Neural crest cell (in vitro differentiated cells): ENCODE measurements at regions not wholly inside any gene's neighbourhood (a gene's known extent, or its start where the extent isn't known, plus 50 kb on each side); places are given as distances from the start of the nearest gene placed in this dataset.

ENCODE experiments used
- DNase-seq: peaks from one replicate; pipeline ENCODE4 v3.0.0; 2021; ENCODE audit warnings: low read depth, mixed read lengths, low spot score
- H3K27ac Mint-ChIP-seq: one replicate; pipeline ENCODE4 v1.8.0; 2021; ENCODE audit warnings: mild to moderate bottlenecking, mixed read lengths; ENCODE audit not compliant: unreplicated experiment
- H3K27me3 Mint-ChIP-seq: 2 replicates; pipeline ENCODE4 v1.8.0; 2021; ENCODE audit warnings: low read depth, mild to moderate bottlenecking, mixed read lengths
- H3K36me3 Mint-ChIP-seq: 2 replicates; pipeline ENCODE4 v1.8.0; 2021; ENCODE audit warnings: low read depth, mild to moderate bottlenecking, mixed read lengths
- H3K4me1 Mint-ChIP-seq: 2 replicates; pipeline ENCODE4 v1.8.0; 2021; ENCODE audit warnings: mixed read lengths
- H3K4me3 Mint-ChIP-seq: one replicate; pipeline ENCODE4 v1.8.0; 2021; ENCODE audit warnings: mild to moderate bottlenecking, mixed read lengths
- H3K9me3 Mint-ChIP-seq: 2 replicates; pipeline ENCODE4 v1.8.0; 2021; ENCODE audit warnings: mixed read lengths
- TF ChIP-seq, protein P1 (sequence below): fragments of 200-600 bp; sonication (generic); conservative IDR thresholded peaks from 2 replicates; pipeline ENCODE4 v1.5.0; 2021; ENCODE audit warnings: antibody characterized with exemption, mild to moderate bottlenecking

DNA sequence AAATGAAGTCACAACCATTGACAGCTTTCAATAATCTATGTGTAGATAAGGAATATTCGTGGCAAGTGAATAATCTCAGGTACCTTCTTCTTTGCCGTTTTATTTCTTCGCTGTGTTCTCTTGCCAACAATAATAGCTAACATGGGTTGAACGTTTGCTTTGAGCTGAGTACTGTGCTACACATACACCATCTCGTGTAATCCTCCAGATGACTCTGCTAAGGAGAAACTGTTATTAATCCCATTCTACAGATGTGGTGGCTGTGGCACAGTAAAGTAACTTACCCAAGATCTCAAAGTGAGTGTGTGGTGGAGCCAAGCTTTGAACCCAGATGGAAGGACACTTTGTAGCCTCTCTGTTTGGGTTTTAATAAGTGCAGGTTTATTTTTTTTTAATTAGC, 179.7 kb downstream of the C9orf152 start:
- Mint-ChIP-seq H3K4me1 (peaks cover 60% of the 10 kb centered on the region), H3K27ac (peak overlapping the region; percentile 99), H3K27me3 (no peaks in the 10 kb centered on the region), H3K9me3 (peaks cover 3% of the 10 kb centered on the region), H3K4me3 (peak overlapping the region; percentile 0), H3K36me3 (peaks cover 3% of the 10 kb centered on the region)
- TF ChIP-seq, protein P1, sequence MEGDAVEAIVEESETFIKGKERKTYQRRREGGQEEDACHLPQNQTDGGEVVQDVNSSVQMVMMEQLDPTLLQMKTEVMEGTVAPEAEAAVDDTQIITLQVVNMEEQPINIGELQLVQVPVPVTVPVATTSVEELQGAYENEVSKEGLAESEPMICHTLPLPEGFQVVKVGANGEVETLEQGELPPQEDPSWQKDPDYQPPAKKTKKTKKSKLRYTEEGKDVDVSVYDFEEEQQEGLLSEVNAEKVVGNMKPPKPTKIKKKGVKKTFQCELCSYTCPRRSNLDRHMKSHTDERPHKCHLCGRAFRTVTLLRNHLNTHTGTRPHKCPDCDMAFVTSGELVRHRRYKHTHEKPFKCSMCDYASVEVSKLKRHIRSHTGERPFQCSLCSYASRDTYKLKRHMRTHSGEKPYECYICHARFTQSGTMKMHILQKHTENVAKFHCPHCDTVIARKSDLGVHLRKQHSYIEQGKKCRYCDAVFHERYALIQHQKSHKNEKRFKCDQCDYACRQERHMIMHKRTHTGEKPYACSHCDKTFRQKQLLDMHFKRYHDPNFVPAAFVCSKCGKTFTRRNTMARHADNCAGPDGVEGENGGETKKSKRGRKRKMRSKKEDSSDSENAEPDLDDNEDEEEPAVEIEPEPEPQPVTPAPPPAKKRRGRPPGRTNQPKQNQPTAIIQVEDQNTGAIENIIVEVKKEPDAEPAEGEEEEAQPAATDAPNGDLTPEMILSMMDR: no peak
- DNase-seq: no peak

DNA sequence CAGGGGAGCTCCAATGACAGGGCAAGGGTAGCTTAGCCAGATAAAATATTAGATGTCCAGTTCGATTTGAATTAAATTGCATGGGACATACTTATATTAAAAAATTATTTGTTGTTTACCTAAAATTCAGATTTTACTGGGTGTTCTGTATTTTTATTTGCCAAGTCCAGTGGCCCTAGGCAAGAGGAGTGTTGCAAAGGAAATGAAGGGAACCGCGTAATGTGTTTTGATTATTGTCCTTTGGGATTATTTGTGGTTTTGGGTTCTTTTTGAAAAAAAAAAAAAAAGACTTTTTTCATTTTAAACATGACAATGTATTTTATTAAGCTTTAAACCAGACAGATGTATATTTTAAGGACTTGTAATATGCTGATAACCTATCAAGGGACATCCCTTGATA, 179.3 kb downstream of the C9orf152 start:
- peaks cover 3% of the 10 kb centered on the region for H3K36me3 Mint-ChIP-seq
- peak overlapping the region; percentile 99 for H3K27ac Mint-ChIP-seq
- peaks cover 3% of the 10 kb centered on the region for H3K9me3 Mint-ChIP-seq
- DNase-seq: no peak
- TF ChIP-seq, protein P1: no peak
- no peaks in the 10 kb centered on the region for H3K27me3 Mint-ChIP-seq
- H3K4me3 Mint-ChIP-seq: no peak overlapping the region
- peaks cover 62% of the 10 kb centered on the region for H3K4me1 Mint-ChIP-seq

DNA sequence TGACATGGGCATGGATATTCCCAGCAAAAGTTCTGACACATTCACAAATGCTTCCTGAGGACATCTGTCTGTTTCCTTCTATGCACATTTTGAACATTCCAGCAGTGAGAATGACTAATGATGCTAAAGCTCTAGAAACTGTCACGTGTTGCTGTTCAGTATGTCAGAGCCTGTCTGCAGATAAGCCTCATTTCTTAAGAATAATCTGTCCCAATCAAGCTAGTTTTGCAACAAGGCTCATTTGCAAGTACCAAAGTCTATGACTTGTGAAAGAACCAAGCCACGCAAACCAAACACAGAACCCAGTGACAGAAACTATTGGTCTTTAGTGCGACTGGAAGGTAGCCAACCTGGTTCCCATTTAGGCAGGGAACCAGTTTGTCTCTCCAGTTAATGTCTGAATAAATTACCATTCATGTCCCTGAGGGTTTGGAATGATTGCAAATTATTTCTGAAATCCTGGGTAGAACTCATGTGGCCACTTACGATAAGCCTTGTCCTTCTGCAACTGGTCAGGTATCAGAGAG, 178.5 kb downstream of the C9orf152 start:
- Mint-ChIP-seq H3K27ac (peak overlapping the region; percentile 92), H3K36me3 (no peaks in the 10 kb centered on the region), H3K4me1 (peaks cover 56% of the 10 kb centered on the region), H3K4me3 (peak overlapping the region; percentile 44), H3K27me3 (no peaks in the 10 kb centered on the region), H3K9me3 (no peaks in the 10 kb centered on the region)
- no peak for DNase-seq
- TF ChIP-seq, protein P1: no peak

DNA sequence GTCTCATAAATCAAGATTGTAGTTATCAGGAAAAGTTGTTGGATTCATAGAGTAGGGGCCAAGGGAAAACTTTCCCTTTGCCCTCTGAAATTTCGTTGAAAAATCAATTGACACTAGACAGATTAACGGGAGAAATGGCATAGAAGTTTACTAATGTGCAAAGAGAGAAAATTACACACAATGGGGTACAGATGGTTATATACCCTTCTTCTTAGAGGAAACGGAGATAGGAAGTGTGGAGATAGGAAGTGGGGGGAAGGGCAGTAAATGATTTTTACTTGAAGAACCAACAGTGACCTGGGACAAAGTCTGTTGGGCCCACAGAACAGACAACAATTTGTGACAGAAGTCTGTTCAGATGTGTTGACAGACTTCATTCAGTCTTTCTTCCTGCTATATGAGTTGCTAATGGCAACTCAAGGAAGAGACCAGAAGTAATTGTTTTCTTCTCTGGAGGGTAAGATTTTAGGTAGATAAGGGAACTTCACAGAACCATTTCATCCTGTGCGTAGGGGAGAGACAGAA, 177.9 kb downstream of the C9orf152 start:
- TF ChIP-seq, protein P1: no peak
- Mint-ChIP-seq H3K27me3 (no peaks in the 10 kb centered on the region), H3K9me3 (no peaks in the 10 kb centered on the region), H3K36me3 (no peaks in the 10 kb centered on the region), H3K4me1 (peaks cover 56% of the 10 kb centered on the region), H3K27ac (peak overlapping the region; percentile 7), H3K4me3 (no peak overlapping the region)
- no peak for DNase-seq

DNA sequence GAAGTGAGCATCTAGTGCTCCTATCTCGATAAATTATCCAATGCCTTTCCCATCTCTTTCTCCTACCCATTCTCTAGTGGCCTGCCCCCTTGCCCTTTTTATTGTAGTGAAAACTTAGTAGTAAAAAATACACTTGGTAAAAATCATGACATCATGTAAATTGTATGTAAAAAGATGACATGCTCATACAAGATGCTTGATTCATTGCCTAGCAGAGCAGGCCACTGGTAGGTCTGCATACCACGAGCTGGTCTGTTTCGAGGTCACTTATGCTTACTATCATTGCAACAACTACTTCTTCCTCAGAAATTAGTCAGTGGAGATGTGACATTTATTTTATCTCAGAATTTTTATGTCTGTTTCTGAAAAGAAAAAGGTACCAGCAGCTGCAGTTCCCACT, 177.3 kb downstream of the C9orf152 start:
- Mint-ChIP-seq H3K27ac (no peak overlapping the region), H3K36me3 (no peaks in the 10 kb centered on the region), H3K4me3 (no peak overlapping the region), H3K9me3 (no peaks in the 10 kb centered on the region), H3K27me3 (no peaks in the 10 kb centered on the region), H3K4me1 (peaks cover 55% of the 10 kb centered on the region)
- TF ChIP-seq, protein P1: no peak
- DNase-seq: no peak
